ENCODE measurements at regions not wholly inside any gene's neighbourhood (a gene's known extent, or its start where the extent isn't known, plus 50 kb on each side); places are given as distances from the start of the nearest gene placed in this dataset.

DNA sequence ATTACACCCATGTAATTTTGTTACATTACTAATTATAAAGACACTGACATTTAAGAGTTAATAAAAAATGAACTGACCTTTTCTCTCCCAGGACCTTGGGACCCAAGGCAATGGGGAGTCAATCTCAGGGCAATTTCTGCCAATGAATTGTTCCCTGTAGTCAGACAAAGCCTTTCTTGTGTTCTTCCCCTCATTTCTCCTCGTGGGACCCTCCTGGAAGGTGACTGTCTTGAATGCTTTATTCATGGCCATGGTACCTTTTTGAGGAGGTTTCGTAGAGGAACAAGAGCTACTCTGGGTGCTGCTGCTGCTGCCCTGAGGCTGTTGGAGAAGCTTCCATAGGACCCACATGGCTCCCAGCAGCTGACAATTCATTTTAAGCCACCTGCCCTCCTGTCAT lies 190.3 kb downstream of the SNX18 start:
- ChIA-PET POLR2A (no interaction called here), CTCF (interaction anchor here (1.2 kb wide), 1 partner anchor 137 kb away, joined by 4 read pairs; no protein-coding TSS in a partner anchor)
- no peak for DNase-seq (ENCODE audit: low read depth, low spot score)
- H3K4me3 ChIP-seq (ENCODE audit: low read depth, low read length) = no peak overlapping the region
- TF ChIP-seq, protein P1, sequence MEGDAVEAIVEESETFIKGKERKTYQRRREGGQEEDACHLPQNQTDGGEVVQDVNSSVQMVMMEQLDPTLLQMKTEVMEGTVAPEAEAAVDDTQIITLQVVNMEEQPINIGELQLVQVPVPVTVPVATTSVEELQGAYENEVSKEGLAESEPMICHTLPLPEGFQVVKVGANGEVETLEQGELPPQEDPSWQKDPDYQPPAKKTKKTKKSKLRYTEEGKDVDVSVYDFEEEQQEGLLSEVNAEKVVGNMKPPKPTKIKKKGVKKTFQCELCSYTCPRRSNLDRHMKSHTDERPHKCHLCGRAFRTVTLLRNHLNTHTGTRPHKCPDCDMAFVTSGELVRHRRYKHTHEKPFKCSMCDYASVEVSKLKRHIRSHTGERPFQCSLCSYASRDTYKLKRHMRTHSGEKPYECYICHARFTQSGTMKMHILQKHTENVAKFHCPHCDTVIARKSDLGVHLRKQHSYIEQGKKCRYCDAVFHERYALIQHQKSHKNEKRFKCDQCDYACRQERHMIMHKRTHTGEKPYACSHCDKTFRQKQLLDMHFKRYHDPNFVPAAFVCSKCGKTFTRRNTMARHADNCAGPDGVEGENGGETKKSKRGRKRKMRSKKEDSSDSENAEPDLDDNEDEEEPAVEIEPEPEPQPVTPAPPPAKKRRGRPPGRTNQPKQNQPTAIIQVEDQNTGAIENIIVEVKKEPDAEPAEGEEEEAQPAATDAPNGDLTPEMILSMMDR (IDR thresholded peaks at IDR 0.05; ENCODE audit: insufficient read depth, low read length, missing control alignments) = no peak

- TF ChIP-seq, protein P1 (IDR thresholded peaks at IDR 0.05; ENCODE audit: insufficient read depth, low read length, missing control alignments) = no peak
- ChIA-PET CTCF (interaction anchor here (1.0 kb wide), 1 partner anchor 189 kb away, joined by 3 read pairs; no protein-coding TSS in a partner anchor), POLR2A (no interaction called here)
- no peak overlapping the region for H3K4me3 ChIP-seq (ENCODE audit: low read depth, low read length)
- DNase-seq (ENCODE audit: low read depth, low spot score) = no peak
These were observed 188.6 kb downstream of the SNX18 start for GRCh38 chr5:54705994-54706653.

- TF ChIP-seq, protein P1 (IDR thresholded peaks at IDR 0.05; ENCODE audit: insufficient read depth, low read length, missing control alignments) = no peak
- H3K4me3 ChIP-seq (ENCODE audit: low read depth, low read length) = no peak overlapping the region
- CTCF ChIA-PET = no interaction called here
- no peak for DNase-seq (ENCODE audit: low read depth, low spot score)
- POLR2A ChIA-PET = interaction anchor here (0.7 kb wide), 1 partner anchor 167 kb away, joined by 5 read pairs; no protein-coding TSS in a partner anchor
These were observed 187.3 kb downstream of the SNX18 start for GRCh38 chr5:54704825-54705224.

DNA sequence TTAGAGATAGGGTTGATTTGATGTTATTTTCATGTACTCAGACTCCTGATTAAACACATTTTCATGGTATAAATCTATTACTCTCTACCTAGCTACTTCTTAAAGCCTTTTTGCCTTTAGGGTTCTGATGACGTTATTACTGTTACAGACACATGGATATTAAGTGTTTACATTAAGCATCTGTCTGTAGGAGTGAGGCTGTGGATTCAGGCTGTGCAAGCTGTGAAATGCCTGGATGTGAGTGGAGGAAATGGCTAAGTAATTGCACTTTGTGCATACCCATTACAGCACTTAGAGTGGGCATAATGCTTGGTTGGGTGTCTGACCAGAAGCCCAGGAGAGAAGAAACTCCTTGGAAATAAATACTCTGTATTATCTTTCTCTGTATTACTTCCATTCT lies 186.8 kb downstream of the SNX18 start:
- POLR2A ChIA-PET = no interaction called here
- DNase-seq (ENCODE audit: low read depth, low spot score) = no peak
- CTCF ChIA-PET = interaction anchor here (1.3 to 1.6 kb wide), 3 partner anchors 20 to 188 kb away, joined by 3 to 7 read pairs (median 6); no protein-coding TSS in a partner anchor
- TF ChIP-seq, protein P1 (IDR thresholded peaks at IDR 0.05; ENCODE audit: insufficient read depth, low read length, missing control alignments) = no peak
- no peak overlapping the region for H3K4me3 ChIP-seq (ENCODE audit: low read depth, low read length)

- ChIA-PET POLR2A (interaction anchor here (0.9 to 1.4 kb wide), 3 partner anchors 16 to 73 kb away, joined by 3 to 6 read pairs (median 5); no protein-coding TSS in a partner anchor), CTCF (interaction anchor here (0.8 to 1.6 kb wide), 6 partner anchors 10 to 187 kb away, joined by 3 to 7 read pairs (median 6); no protein-coding TSS in a partner anchor)
- no peak overlapping the region for H3K4me3 ChIP-seq (ENCODE audit: low read depth, low read length)
- no peak for DNase-seq (ENCODE audit: low read depth, low spot score)
- TF ChIP-seq, protein P1 (IDR thresholded peaks at IDR 0.05; ENCODE audit: insufficient read depth, low read length, missing control alignments) = no peak
These were observed 186.2 kb downstream of the SNX18 start for GRCh38 chr5:54703565-54704255.

- ChIA-PET CTCF (interaction anchor here (0.7 to 1.6 kb wide), 7 partner anchors 10 to 191 kb away, joined by 3 to 7 read pairs (median 5); no protein-coding TSS in a partner anchor), POLR2A (interaction anchor here (0.9 to 1.4 kb wide), 3 partner anchors 16 to 72 kb away, joined by 3 to 6 read pairs (median 5); no protein-coding TSS in a partner anchor)
- no peak overlapping the region for H3K4me3 ChIP-seq (ENCODE audit: low read depth, low read length)
- peak; percentile 59 for DNase-seq (ENCODE audit: low read depth, low spot score)
- TF ChIP-seq, protein P1 (IDR thresholded peaks at IDR 0.05; ENCODE audit: insufficient read depth, low read length, missing control alignments) = no peak
These were observed 185.6 kb downstream of the SNX18 start for GRCh38 chr5:54703133-54703532.
